OCI-LY3 (cell line): ENCODE measurements at regions not wholly inside any gene's neighbourhood (a gene's known extent, or its start where the extent isn't known, plus 50 kb on each side); places are given as distances from the start of the nearest gene placed in this dataset.

ENCODE experiments used
- H2AFZ ChIP-seq: fragments of 200-600, 300-600 bp; shearing (Covaris generic); 2 replicates; pipeline ENCODE4 v1.6.0; 2014; ENCODE audit warnings: antibody characterized with exemption, low read depth, low read length
- H3K27ac ChIP-seq: fragments of 200-600, 300-600 bp; sonication (generic); 2 replicates; pipeline ENCODE4 v1.5.1; 2014; ENCODE audit warnings: mild to moderate bottlenecking, low read length, moderate library complexity, mixed read lengths
- H3K27me3 ChIP-seq: fragments of 200-600, 300-600 bp; sonication (generic); 2 replicates; pipeline ENCODE4 v1.6.1; 2014; ENCODE audit warnings: low read depth, low read length, mixed read lengths
- H3K36me3 ChIP-seq: fragments of 200-600, 300-600 bp; sonication (generic); replicated peaks from 2 replicates; pipeline ENCODE3; 2014; ENCODE audit warnings: low read depth, low read length, mixed read lengths
- H3K4me1 ChIP-seq: fragments of 300-600, 200-600 bp; sonication (generic); 2 replicates; pipeline ENCODE4 v1.6.1; 2014; ENCODE audit warnings: low read length, mixed read lengths
- H3K4me2 ChIP-seq: fragments of 200-600, 300-600 bp; sonication (generic); 2 replicates; pipeline ENCODE4 v1.6.1; 2014; ENCODE audit warnings: low read length, mixed read lengths
- H3K4me3 ChIP-seq: fragments of 300-600, 200-600 bp; sonication (generic); 2 replicates; pipeline ENCODE4 v1.5.1; 2014; ENCODE audit warnings: antibody characterized with exemption, mild to moderate bottlenecking, low read length, moderate library complexity
- H3K79me2 ChIP-seq: fragments of 300-600, 200-600 bp; shearing (Covaris generic); 2 replicates; pipeline ENCODE4 v1.6.1; 2014; ENCODE audit warnings: mild to moderate bottlenecking, low read length, mixed read lengths
- H3K9ac ChIP-seq: fragments of 300-600, 200-600 bp; shearing (Covaris generic); 2 replicates; pipeline ENCODE4 v1.6.0; 2014; ENCODE audit warnings: mild to moderate bottlenecking, low read length, moderate library complexity
- H3K9me3 ChIP-seq: fragments of 200-600, 300-600 bp; shearing (Covaris generic); 2 replicates; pipeline ENCODE4 v1.6.1; 2014; ENCODE audit warnings: low read length, mixed read lengths; ENCODE audit not compliant: insufficient read depth
- H4K20me1 ChIP-seq: fragments of 200-600, 300-600 bp; sonication (generic); 2 replicates; pipeline ENCODE4 v1.6.1; 2016; ENCODE audit warnings: low read length, mixed read lengths; ENCODE audit not compliant: insufficient read depth
- CTCF ChIP-seq: fragments of 200-600, 300-600 bp; sonication (generic); IDR thresholded peaks from 2 replicates; pipeline ENCODE4 v1.5.1; 2014; ENCODE audit warnings: antibody characterized with exemption, low read length, low read depth
- EZH2phosphoT487 ChIP-seq: fragments of 200-600 bp; shearing (Covaris generic); IDR thresholded peaks from 2 replicates; pipeline ENCODE4 v1.6.1; 2018; ENCODE audit warnings: antibody characterized with exemption, mixed run types, low read depth

DNA sequence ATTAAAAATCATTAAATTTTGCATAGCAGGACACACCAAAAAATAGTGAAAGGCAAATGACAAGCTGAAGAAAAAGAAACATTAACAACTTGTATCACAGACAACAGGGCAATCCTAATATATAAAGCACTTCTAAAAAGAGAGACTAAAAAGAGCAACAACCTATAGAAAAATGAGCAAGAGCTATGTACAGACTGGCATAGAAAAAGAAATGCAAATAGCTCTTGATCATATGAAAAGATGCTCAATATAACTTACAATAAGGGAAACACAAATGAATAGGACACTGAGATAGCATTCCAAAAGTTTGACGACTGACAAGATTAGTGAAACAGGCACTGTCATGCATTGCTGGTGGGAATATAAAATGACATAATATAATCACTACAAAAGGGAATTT, 235.9 kb downstream of the SEC61B start:
- no peaks in the 10 kb centered on the region for H4K20me1 ChIP-seq
- H2AFZ ChIP-seq: no peak overlapping the region

GRCh38 chr9:99459919-99460318, 237.8 kb downstream of the SEC61B start:
- Histone ChIP-seq H3K27ac (no peak overlapping the region), H3K4me1 (no peaks in the 10 kb centered on the region), H3K36me3 (no peaks in the 10 kb centered on the region), H3K4me2 (no peak overlapping the region), H3K9ac (no peak overlapping the region), H2AFZ (no peak overlapping the region), H3K9me3 (no peaks in the 10 kb centered on the region), H3K4me3 (no peak overlapping the region), H4K20me1 (no peaks in the 10 kb centered on the region), H3K27me3 (no peaks in the 10 kb centered on the region), H3K79me2 (no peaks in the 10 kb centered on the region)
- TF ChIP-seq CTCF (no peak), EZH2phosphoT487 (no peak)

More for the DNA sequence above, 235.9 kb downstream of the SEC61B start:
- no peaks in the 10 kb centered on the region for H3K36me3 ChIP-seq
- no peak overlapping the region for H3K4me3 ChIP-seq
- no peak overlapping the region for H3K9ac ChIP-seq
- H3K27ac ChIP-seq: no peak overlapping the region
- H3K27me3 ChIP-seq: no peaks in the 10 kb centered on the region
- no peak overlapping the region for H3K4me2 ChIP-seq
- TF ChIP-seq CTCF: no peak
- TF ChIP-seq EZH2phosphoT487: no peak
- no peaks in the 10 kb centered on the region for H3K4me1 ChIP-seq
- H3K9me3 ChIP-seq: no peaks in the 10 kb centered on the region
- no peaks in the 10 kb centered on the region for H3K79me2 ChIP-seq

- Histone ChIP-seq H3K27ac (no peak overlapping the region), H2AFZ (no peak overlapping the region), H3K4me1 (no peaks in the 10 kb centered on the region), H3K27me3 (no peaks in the 10 kb centered on the region), H3K9ac (no peak overlapping the region), H3K4me2 (no peak overlapping the region), H4K20me1 (no peaks in the 10 kb centered on the region), H3K9me3 (no peaks in the 10 kb centered on the region), H3K36me3 (no peaks in the 10 kb centered on the region), H3K79me2 (no peaks in the 10 kb centered on the region), H3K4me3 (no peak overlapping the region)
- no peak for TF ChIP-seq CTCF
- no peak for TF ChIP-seq EZH2phosphoT487
These were observed 241.0 kb downstream of the SEC61B start for GRCh38 chr9:99463131-99463530.

- Histone ChIP-seq H3K36me3 (no peaks in the 10 kb centered on the region), H3K4me2 (no peak overlapping the region), H3K27me3 (no peaks in the 10 kb centered on the region), H3K9me3 (no peaks in the 10 kb centered on the region), H2AFZ (no peak overlapping the region), H3K9ac (no peak overlapping the region), H3K27ac (no peak overlapping the region), H3K4me3 (no peak overlapping the region), H4K20me1 (no peaks in the 10 kb centered on the region), H3K4me1 (no peaks in the 10 kb centered on the region), H3K79me2 (no peaks in the 10 kb centered on the region)
- no peak for TF ChIP-seq CTCF
- TF ChIP-seq EZH2phosphoT487: no peak
These were observed 242.5 kb downstream of the SEC61B start for GRCh38 chr9:99464568-99464967.
